ENCODE measurements at regions not wholly inside any gene's neighbourhood (a gene's known extent, or its start where the extent isn't known, plus 50 kb on each side); places are given as distances from the start of the nearest gene placed in this dataset.

DNA sequence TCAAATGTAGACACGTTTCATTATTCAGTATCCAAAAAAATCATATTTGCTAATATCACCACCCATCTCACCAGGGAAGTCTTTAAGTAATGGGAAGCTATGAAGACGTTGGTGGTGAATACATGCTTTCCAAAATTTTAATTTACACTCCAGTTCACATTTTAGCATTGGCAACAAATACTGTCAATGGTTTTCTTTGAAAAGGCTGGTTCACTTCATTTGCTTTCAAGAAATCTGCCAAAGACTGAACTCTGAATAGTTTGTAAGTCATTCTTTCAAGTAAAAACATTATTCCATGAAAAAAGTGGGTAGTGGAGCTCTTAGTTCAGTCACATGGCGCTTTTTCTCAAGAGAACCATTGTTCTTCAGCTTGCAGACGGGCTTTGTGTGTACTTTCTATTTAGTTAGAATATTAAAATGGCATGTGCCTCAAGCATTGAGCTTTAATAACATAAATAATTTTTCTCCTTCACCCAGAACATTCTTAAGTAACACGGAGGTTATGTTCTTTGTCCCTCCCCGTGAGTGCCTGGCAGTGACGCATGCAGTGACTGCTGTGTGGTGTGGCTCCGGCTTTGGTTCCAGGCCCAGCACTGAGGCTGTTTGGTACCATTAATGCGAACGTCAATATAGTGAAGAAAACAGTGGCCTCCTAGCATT, 300.0 kb upstream of the HDAC4 start:
- Mint-ChIP-seq H3K27ac (no peak overlapping the region), H3K4me1 (peaks cover 4% of the 10 kb centered on the region; the same call in 1 of the 3 replicates), H3K9me3 (no peaks in the 10 kb centered on the region; the same call in 2 of the 3 replicates), H3K36me3 (ENCODE audit: low read depth) (no peaks in the 10 kb centered on the region; the same call in 2 of the 3 replicates), H3K27me3 (ENCODE audit: insufficient read depth, low read depth, poor library complexity) (no peaks in the 10 kb centered on the region), H3K4me3 (no peak overlapping the region)
- Histone ChIP-seq H3K79me2 (replicated peaks; ENCODE audit: insufficient read depth) (no peaks in the 10 kb centered on the region), H3K9me2 (ENCODE audit: insufficient read depth) (peaks cover 6% of the 10 kb centered on the region; the same call in 1 of the 2 replicates), H3K4me1 (ENCODE audit: insufficient read depth) (no peaks in the 10 kb centered on the region), H2AFZ (no peak overlapping the region), H3K27me3 (ENCODE audit: insufficient read depth) (no peaks in the 10 kb centered on the region), H3K4me2 (no peak overlapping the region), H3F3A (replicated peaks; ENCODE audit: low read depth) (no peaks in the 10 kb centered on the region), H3K36me3 (ENCODE audit: insufficient read depth) (no peaks in the 10 kb centered on the region), H3K4me3 (no peak overlapping the region), H3K27ac (ENCODE audit: low read depth) (no peak overlapping the region), H4K20me1 (replicated peaks; ENCODE audit: insufficient read depth) (no peaks in the 10 kb centered on the region)
- no peak for TF ChIP-seq POLR2AphosphoS5 (IDR thresholded peaks at IDR 0.05; ENCODE audit: low read depth)
- TF ChIP-seq, protein P1, sequence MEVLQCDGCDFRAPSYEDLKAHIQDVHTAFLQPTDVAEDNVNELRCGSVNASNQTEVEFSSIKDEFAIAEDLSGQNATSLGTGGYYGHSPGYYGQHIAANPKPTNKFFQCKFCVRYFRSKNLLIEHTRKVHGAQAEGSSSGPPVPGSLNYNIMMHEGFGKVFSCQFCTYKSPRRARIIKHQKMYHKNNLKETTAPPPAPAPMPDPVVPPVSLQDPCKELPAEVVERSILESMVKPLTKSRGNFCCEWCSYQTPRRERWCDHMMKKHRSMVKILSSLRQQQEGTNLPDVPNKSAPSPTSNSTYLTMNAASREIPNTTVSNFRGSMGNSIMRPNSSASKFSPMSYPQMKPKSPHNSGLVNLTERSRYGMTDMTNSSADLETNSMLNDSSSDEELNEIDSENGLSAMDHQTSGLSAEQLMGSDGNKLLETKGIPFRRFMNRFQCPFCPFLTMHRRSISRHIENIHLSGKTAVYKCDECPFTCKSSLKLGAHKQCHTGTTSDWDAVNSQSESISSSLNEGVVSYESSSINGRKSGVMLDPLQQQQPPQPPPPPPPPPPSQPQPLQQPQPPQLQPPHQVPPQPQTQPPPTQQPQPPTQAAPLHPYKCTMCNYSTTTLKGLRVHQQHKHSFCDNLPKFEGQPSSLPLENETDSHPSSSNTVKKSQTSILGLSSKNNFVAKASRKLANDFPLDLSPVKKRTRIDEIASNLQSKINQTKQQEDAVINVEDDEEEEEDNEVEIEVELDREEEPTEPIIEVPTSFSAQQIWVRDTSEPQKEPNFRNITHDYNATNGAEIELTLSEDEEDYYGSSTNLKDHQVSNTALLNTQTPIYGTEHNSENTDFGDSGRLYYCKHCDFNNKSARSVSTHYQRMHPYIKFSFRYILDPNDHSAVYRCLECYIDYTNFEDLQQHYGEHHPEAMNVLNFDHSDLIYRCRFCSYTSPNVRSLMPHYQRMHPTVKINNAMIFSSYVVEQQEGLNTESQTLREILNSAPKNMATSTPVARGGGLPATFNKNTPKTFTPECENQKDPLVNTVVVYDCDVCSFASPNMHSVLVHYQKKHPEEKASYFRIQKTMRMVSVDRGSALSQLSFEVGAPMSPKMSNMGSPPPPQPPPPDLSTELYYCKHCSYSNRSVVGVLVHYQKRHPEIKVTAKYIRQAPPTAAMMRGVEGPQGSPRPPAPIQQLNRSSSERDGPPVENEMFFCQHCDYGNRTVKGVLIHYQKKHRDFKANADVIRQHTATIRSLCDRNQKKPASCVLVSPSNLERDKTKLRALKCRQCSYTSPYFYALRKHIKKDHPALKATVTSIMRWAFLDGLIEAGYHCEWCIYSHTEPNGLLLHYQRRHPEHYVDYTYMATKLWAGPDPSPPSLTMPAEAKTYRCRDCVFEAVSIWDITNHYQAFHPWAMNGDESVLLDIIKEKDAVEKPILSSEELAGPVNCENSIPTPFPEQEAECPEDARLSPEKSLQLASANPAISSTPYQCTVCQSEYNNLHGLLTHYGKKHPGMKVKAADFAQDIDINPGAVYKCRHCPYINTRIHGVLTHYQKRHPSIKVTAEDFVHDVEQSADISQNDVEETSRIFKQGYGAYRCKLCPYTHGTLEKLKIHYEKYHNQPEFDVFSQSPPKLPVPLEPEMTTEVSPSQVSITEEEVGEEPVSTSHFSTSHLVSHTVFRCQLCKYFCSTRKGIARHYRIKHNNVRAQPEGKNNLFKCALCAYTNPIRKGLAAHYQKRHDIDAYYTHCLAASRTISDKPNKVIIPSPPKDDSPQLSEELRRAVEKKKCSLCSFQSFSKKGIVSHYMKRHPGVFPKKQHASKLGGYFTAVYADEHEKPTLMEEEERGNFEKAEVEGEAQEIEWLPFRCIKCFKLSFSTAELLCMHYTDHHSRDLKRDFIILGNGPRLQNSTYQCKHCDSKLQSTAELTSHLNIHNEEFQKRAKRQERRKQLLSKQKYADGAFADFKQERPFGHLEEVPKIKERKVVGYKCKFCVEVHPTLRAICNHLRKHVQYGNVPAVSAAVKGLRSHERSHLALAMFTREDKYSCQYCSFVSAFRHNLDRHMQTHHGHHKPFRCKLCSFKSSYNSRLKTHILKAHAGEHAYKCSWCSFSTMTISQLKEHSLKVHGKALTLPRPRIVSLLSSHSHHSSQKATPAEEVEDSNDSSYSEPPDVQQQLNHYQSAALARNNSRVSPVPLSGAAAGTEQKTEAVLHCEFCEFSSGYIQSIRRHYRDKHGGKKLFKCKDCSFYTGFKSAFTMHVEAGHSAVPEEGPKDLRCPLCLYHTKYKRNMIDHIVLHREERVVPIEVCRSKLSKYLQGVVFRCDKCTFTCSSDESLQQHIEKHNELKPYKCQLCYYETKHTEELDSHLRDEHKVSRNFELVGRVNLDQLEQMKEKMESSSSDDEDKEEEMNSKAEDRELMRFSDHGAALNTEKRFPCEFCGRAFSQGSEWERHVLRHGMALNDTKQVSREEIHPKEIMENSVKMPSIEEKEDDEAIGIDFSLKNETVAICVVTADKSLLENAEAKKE (CRISPR knock-in tag; IDR thresholded peaks at IDR 0.05) = no peak
- TF ChIP-seq ZNF114 (CRISPR knock-in tag; IDR thresholded peaks at IDR 0.05) = no peak
- TF ChIP-seq NANOG (IDR thresholded peaks at IDR 0.05; ENCODE audit: borderline replicate concordance) = no peak
- TF ChIP-seq STAT1 (IDR thresholded peaks at IDR 0.05; ENCODE audit: unreplicated experiment) = no peak
- no peak for TF ChIP-seq EZH2 (IDR thresholded peaks at IDR 0.05; ENCODE audit: low read depth, unreplicated experiment)
- TF ChIP-seq, protein P2, sequence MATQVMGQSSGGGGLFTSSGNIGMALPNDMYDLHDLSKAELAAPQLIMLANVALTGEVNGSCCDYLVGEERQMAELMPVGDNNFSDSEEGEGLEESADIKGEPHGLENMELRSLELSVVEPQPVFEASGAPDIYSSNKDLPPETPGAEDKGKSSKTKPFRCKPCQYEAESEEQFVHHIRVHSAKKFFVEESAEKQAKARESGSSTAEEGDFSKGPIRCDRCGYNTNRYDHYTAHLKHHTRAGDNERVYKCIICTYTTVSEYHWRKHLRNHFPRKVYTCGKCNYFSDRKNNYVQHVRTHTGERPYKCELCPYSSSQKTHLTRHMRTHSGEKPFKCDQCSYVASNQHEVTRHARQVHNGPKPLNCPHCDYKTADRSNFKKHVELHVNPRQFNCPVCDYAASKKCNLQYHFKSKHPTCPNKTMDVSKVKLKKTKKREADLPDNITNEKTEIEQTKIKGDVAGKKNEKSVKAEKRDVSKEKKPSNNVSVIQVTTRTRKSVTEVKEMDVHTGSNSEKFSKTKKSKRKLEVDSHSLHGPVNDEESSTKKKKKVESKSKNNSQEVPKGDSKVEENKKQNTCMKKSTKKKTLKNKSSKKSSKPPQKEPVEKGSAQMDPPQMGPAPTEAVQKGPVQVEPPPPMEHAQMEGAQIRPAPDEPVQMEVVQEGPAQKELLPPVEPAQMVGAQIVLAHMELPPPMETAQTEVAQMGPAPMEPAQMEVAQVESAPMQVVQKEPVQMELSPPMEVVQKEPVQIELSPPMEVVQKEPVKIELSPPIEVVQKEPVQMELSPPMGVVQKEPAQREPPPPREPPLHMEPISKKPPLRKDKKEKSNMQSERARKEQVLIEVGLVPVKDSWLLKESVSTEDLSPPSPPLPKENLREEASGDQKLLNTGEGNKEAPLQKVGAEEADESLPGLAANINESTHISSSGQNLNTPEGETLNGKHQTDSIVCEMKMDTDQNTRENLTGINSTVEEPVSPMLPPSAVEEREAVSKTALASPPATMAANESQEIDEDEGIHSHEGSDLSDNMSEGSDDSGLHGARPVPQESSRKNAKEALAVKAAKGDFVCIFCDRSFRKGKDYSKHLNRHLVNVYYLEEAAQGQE (IDR thresholded peaks at IDR 0.05; ENCODE audit: unreplicated experiment) = no peak
- TF ChIP-seq EZH2phosphoT487 (IDR thresholded peaks at IDR 0.05; ENCODE audit: unreplicated experiment) = no peak
- no peak for TF ChIP-seq JUNB (IDR thresholded peaks at IDR 0.05; ENCODE audit: unreplicated experiment)
- TF ChIP-seq, protein P3, sequence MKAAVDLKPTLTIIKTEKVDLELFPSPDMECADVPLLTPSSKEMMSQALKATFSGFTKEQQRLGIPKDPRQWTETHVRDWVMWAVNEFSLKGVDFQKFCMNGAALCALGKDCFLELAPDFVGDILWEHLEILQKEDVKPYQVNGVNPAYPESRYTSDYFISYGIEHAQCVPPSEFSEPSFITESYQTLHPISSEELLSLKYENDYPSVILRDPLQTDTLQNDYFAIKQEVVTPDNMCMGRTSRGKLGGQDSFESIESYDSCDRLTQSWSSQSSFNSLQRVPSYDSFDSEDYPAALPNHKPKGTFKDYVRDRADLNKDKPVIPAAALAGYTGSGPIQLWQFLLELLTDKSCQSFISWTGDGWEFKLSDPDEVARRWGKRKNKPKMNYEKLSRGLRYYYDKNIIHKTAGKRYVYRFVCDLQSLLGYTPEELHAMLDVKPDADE (IDR thresholded peaks at IDR 0.05) = no peak
- no peak for DNase-seq (ENCODE audit: low spot score)
- no peak for ATAC-seq
